A549 (cell line): ENCODE measurements at regions not wholly inside any gene's neighbourhood (a gene's known extent, or its start where the extent isn't known, plus 50 kb on each side); places are given as distances from the start of the nearest gene placed in this dataset.

Experiments used
- ATAC-seq, 2 experiments: fragments of 200-7000 bp in 1 of 2; fragments of >200 bp in 1 of 2; cut with Nextera tagmentation in 1 of 2; cut with Tn5 transposase in 1 of 2; 3 replicates each; pipeline versions ENCODE4 v1.8.0 to v1.9.1; 2018 to 2020; ENCODE audit warnings: mild to moderate bottlenecking in 1 of 2, moderate library complexity in 1 of 2
- CTCF ChIA-PET: fragments of 300-600 bp; sonication (Branson Sonifier 250); formaldehyde crosslinking; extraction: SDS; loops from one replicate; lab custom pipeline; 2021; ENCODE audit warnings: antibody characterized with exemption, inconsistent platforms; lab: Yijun Ruan, JAX
- POLR2A ChIA-PET: fragments of 350-600 bp; formaldehyde crosslinking; extraction: SDS; loops from one replicate; lab custom pipeline; 2021; ENCODE audit warnings: antibody characterized with exemption, inconsistent platforms; lab: Yijun Ruan, JAX
- DNase-seq, 2 experiments: peaks; one replicate each; pipeline versions ENCODE4 v3.0.0 to v3.0.0-alpha.2; 2011 to 2016; ENCODE audit warnings: low read depth in 1 of 2, low spot score in 1 of 2
- FAIRE-seq: peaks from 2 replicates; lab custom pipeline; 2011; peaks lifted over from hg19 to GRCh38; lab: Jason Lieb, UNC
- H3K27ac ChIP-seq, 2 experiments: fragments of >200 bp; sonication (Bioruptor Twin); formaldehyde crosslinking; 3 replicates each; pipeline ENCODE4 v1.5.1; 2016 to 2017
- H3K4me1 ChIP-seq: fragments of >200 bp; sonication (Bioruptor Twin); formaldehyde crosslinking; 3 replicates; pipeline ENCODE4 v1.6.1; 2016
- H3K4me2 ChIP-seq: fragments of >200 bp; sonication (Bioruptor Twin); formaldehyde crosslinking; 3 replicates; pipeline ENCODE4 v1.6.1; 2016
- H3K4me3 ChIP-seq: fragments of >200 bp; sonication (Bioruptor Twin); formaldehyde crosslinking; 3 replicates; pipeline ENCODE4 v1.5.1; 2016
- H3K9me3 ChIP-seq: fragments of >200 bp; sonication (Bioruptor Twin); formaldehyde crosslinking; 3 replicates; pipeline ENCODE4 v1.6.1; 2016
- CBX2 ChIP-seq: fragments of 200-600 bp; sonication (generic); IDR thresholded peaks from 2 replicates; pipeline ENCODE4 v1.6.1; 2016; ENCODE audit warnings: low read depth, mild to moderate bottlenecking, borderline replicate concordance
- CBX8 ChIP-seq: fragments of 200-600 bp; sonication (generic); IDR thresholded peaks from 2 replicates; pipeline ENCODE4 v1.6.1; 2016
- ELK1 ChIP-seq: fragments of 150-350 bp; IDR thresholded peaks from 2 replicates; pipeline ENCODE4 v1.6.1; 2014; ENCODE audit warnings: low read depth, mild to moderate bottlenecking, low read length
- EP300 ChIP-seq, 2 experiments: fragments of >200 bp; sonication (Bioruptor Twin); formaldehyde crosslinking; IDR thresholded peaks; 2 replicates in 1 of 2; 3 replicates in 1 of 2; pipeline ENCODE4 v1.6.1; 2016 to 2017
- GATA3 ChIP-seq: IDR thresholded peaks from 2 replicates; pipeline ENCODE4 v1.6.1; 2012; ENCODE audit warnings: borderline replicate concordance
- HES2 ChIP-seq: fragments of >200 bp; sonication (Bioruptor Twin); formaldehyde crosslinking; IDR thresholded peaks from 2 replicates; pipeline ENCODE4 v1.6.1; 2016
- HMGXB4 ChIP-seq: fragments of 250-450 bp; sonication (Bioruptor Pico); IDR thresholded peaks from 2 replicates; pipeline ENCODE4 v1.5.0; 2021; ENCODE audit warnings: mild to moderate bottlenecking, moderate library complexity, borderline replicate concordance
- JUN ChIP-seq, 2 experiments: fragments of >200 bp; sonication (Bioruptor Twin); formaldehyde crosslinking; IDR thresholded peaks; 2 replicates in 1 of 2; 3 replicates in 1 of 2; pipeline ENCODE4 v1.6.1; 2016 to 2017
- MYC ChIP-seq: IDR thresholded peaks from 2 replicates; pipeline ENCODE4 v1.6.1; 2012; ENCODE audit warnings: mild to moderate bottlenecking, inconsistent platforms, low read length, improper control_type of control experiment, borderline replicate concordance
- PBX3 ChIP-seq: IDR thresholded peaks from 2 replicates; pipeline ENCODE4 v1.6.1; 2012
- POLR2AphosphoS2 ChIP-seq: conservative IDR thresholded peaks from 2 replicates; pipeline ENCODE4 v1.6.1; 2012; ENCODE audit warnings: low read length, improper control_type of control experiment, inconsistent platforms
- RAD21 ChIP-seq, 2 experiments: fragments of >200 bp in 1 of 2; sonication (Bioruptor Twin) in 1 of 2; formaldehyde crosslinking in 1 of 2; IDR thresholded peaks in 1 of 2; conservative IDR thresholded peaks in 1 of 2; 2 replicates in 1 of 2; 3 replicates in 1 of 2; pipeline ENCODE4 v1.6.1; 2012 to 2018; ENCODE audit warnings: inconsistent platforms in 1 of 2
- REST ChIP-seq: fragments of 200-600 bp; sonication (generic); IDR thresholded peaks from 2 replicates; pipeline ENCODE4 v1.6.1; 2016; ENCODE audit warnings: antibody characterized with exemption, mild to moderate bottlenecking, moderate library complexity
- RNF2 ChIP-seq: fragments of 200-600 bp; sonication (generic); IDR thresholded peaks from 2 replicates; pipeline ENCODE4 v1.6.1; 2016; ENCODE audit warnings: low read depth, mild to moderate bottlenecking, antibody characterized with exemption, moderate library complexity, borderline replicate concordance
- TFCP2L1 ChIP-seq: fragments of 250-450 bp; sonication (Bioruptor Pico); IDR thresholded peaks from 2 replicates; pipeline ENCODE4 v1.5.0; 2021; ENCODE audit warnings: mild to moderate bottlenecking
- ZNF302 ChIP-seq: fragments of 250-450 bp; sonication (Bioruptor Pico); IDR thresholded peaks from 2 replicates; pipeline ENCODE4 v1.9.0; 2021; ENCODE audit warnings: inconsistent platforms, mild to moderate bottlenecking, moderate library complexity
- whole genome bisulfite sequencing: methylation state at CpG from one replicate; pipeline ENCODE4 v1.1.6; 2017; ENCODE audit errors: missing lambda C conversion rate; 5-methylcytosine and 5-hydroxymethylcytosine counted together

- WGBS, result 61% methylated on average over 5 of the region's 5 CpGs
- ATAC-seq (no peak), DNase-seq (no peak), FAIRE-seq (no peak)
- Histone ChIP-seq H3K4me3 (no peak overlapping the region), H3K9me3 (0 out of 3 replicates have a peak, but pooled peaks cover 8% of the 10 kb centered on the region), H3K4me1 (no peaks in the 10 kb centered on the region), H3K4me2 (no peak overlapping the region), H3K27ac (no peak overlapping the region)
- no peak for TF ChIP-seq RNF2
- TF ChIP-seq CBX8, result no peak
- ChIA-PET POLR2A (no interaction called here), CTCF (interaction anchor here (1.5 kb wide), 1 partner anchor 13 kb away, joined by 5 read pairs; no protein-coding TSS in a partner anchor)
Measured at GRCh38 chr16:73159296-73159695, 111.4 kb upstream of the ZFHX3 start.

GRCh38 chr16:73157861-73158260, 109.9 kb upstream of the ZFHX3 start:
- H3K9me3 ChIP-seq, result 0 out of 3 replicates have a peak, but pooled peaks cover 8% of the 10 kb centered on the region
- H3K27ac ChIP-seq, result no peak overlapping the region
- DNase-seq (no peak), ATAC-seq (no peak), FAIRE-seq (no peak)
- no peak overlapping the region for H3K4me3 ChIP-seq
- no peaks in the 10 kb centered on the region for H3K4me1 ChIP-seq
- WGBS, result 54% methylated on average over 3 of the region's 3 CpGs
- H3K4me2 ChIP-seq, result no peak overlapping the region
- CTCF ChIA-PET, result no interaction called here
- TF ChIP-seq GATA3, result no peak
- no peak for TF ChIP-seq HMGXB4 (CRISPR knock-in tag)
- no peak for TF ChIP-seq JUN (IDR thresholded peaks at IDR 0.05)
- TF ChIP-seq REST, result no peak
- no peak for TF ChIP-seq CBX2
- no peak for TF ChIP-seq TFCP2L1
- no peak for TF ChIP-seq POLR2AphosphoS2
- POLR2A ChIA-PET, result interaction anchor here (0.6 kb wide), 1 partner anchor 74 kb away, joined by 3 read pairs; no protein-coding TSS in a partner anchor

- ChIA-PET CTCF (interaction anchor here (0.6 kb wide), 2 partner anchors 68 to 216 kb away, joined by 3 read pairs; no protein-coding TSS in a partner anchor), POLR2A (no interaction called here)
- WGBS, result 83% methylated on average over 10 of the region's 10 CpGs
- ATAC-seq (no peak), FAIRE-seq (no peak), DNase-seq (no peak)
- Histone ChIP-seq H3K4me3 (no peak overlapping the region), H3K27ac (no peak overlapping the region), H3K4me1 (no peaks in the 10 kb centered on the region), H3K9me3 (0 out of 3 replicates have a peak, but pooled peaks cover 8% of the 10 kb centered on the region), H3K4me2 (no peak overlapping the region)
- TF ChIP-seq REST (no peak), GATA3 (no peak), ELK1 (no peak), ZNF302 (no peak), EP300 (IDR thresholded peaks at IDR 0.05) (no peak), PBX3 (no peak), MYC (no peak), RAD21 (conservative IDR thresholded peaks at IDR 0.05 in 1 of 2, IDR thresholded peaks at IDR 0.05 in 1 of 2) (no peak), HES2 (no peak), CBX2 (no peak)
Measured at GRCh38 chr16:73154063-73154870, 106.3 kb upstream of the ZFHX3 start.
